DMS153 (cell line): ENCODE measurements at regions not wholly inside any gene's neighbourhood (a gene's known extent, or its start where the extent isn't known, plus 50 kb on each side); places are given as distances from the start of the nearest gene placed in this dataset.

Experiments used
- DNase-seq: peaks from one replicate; lab custom pipeline; 2025; lab: John Stamatoyannopoulos, UW

GRCh38 chr5:6872441-6873160 lies 159.4 kb downstream of the TENT4A start:
- no peak for DNase-seq

- DNase-seq: no peak
Observed at GRCh38 chr5:6873359-6873758, 160.1 kb downstream of the TENT4A start.

- peak; percentile 94 for DNase-seq
Observed at GRCh38 chr5:6875376-6875775, 162.1 kb downstream of the TENT4A start.

GRCh38 chr5:6877986-6878828 lies 165.0 kb downstream of the TENT4A start:
- DNase-seq: no peak

GRCh38 chr5:6885581-6885980 lies 172.3 kb downstream of the TENT4A start:
- DNase-seq: no peak

GRCh38 chr5:6886866-6887265 lies 173.6 kb downstream of the TENT4A start:
- DNase-seq: no peak

GRCh38 chr5:6889030-6889429 lies 175.8 kb downstream of the TENT4A start:
- DNase-seq: no peak

GRCh38 chr5:6899221-6899620 lies 186.0 kb downstream of the TENT4A start:
- peak; percentile 61 for DNase-seq

- peak; percentile 100 for DNase-seq
Observed at GRCh38 chr5:6900247-6901227, 187.3 kb downstream of the TENT4A start.

GRCh38 chr5:6902094-6902493 lies 188.9 kb downstream of the TENT4A start:
- DNase-seq: no peak

GRCh38 chr5:6902597-6902996 lies 189.4 kb downstream of the TENT4A start:
- DNase-seq: peak; percentile 78

GRCh38 chr5:6903934-6904333 lies 190.7 kb downstream of the TENT4A start:
- DNase-seq: no peak

- DNase-seq: no peak
Observed at GRCh38 chr5:6904860-6905259, 191.6 kb downstream of the TENT4A start.

- no peak for DNase-seq
Observed at GRCh38 chr5:6905423-6905822, 192.2 kb downstream of the TENT4A start.

- no peak for DNase-seq
Observed at GRCh38 chr5:6905883-6906282, 192.7 kb downstream of the TENT4A start.

GRCh38 chr5:6907320-6907918 lies 194.2 kb downstream of the TENT4A start:
- no peak for DNase-seq

- no peak for DNase-seq
Observed at GRCh38 chr5:6909901-6910300, 196.7 kb downstream of the TENT4A start.

GRCh38 chr5:6910950-6911349 lies 197.7 kb downstream of the TENT4A start:
- DNase-seq: no peak

- no peak for DNase-seq
Observed at GRCh38 chr5:6914347-6914746, 201.1 kb downstream of the TENT4A start.

- DNase-seq: no peak
Observed at GRCh38 chr5:6915574-6915973, 202.3 kb downstream of the TENT4A start.

GRCh38 chr5:6918255-6918654 lies 205.0 kb downstream of the TENT4A start:
- no peak for DNase-seq
